ENCODE measurements at regions not wholly inside any gene's neighbourhood (a gene's known extent, or its start where the extent isn't known, plus 50 kb on each side); places are given as distances from the start of the nearest gene placed in this dataset.

DNA sequence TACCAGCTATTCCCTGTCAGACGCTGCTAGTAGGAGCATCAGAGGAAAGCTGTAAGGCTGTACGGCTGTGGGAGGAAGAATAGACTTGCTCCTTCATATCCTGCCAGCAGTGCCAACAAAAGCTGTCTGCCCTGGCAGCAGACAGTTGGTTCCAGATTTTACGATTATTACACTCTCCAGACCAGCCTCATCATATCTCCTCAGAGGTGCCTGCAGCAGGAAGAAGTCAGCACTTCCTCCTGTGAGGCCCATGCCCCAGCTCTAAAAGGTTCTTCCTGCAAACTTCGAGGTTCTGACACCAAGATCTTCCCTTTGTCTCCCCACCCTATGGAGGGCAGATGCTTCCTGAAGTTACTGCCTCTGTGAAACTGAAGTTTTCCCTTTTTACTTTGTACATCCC is 537.7 kb upstream of the PKDCC start:
- Histone ChIP-seq H3K4me3 (ENCODE audit: low read length) (no peak overlapping the region), H2AFZ (ENCODE audit: low read depth, low read length) (no peak overlapping the region), H3K9me3 (ENCODE audit: low read length) (no peaks in the 10 kb centered on the region), H3K4me1 (ENCODE audit: insufficient read depth, low read length) (no peaks in the 10 kb centered on the region), H3K36me3 (ENCODE audit: insufficient read depth, low read length) (no peaks in the 10 kb centered on the region), H3K27me3 (ENCODE audit: insufficient read depth, low read length) (no peaks in the 10 kb centered on the region)

DNA sequence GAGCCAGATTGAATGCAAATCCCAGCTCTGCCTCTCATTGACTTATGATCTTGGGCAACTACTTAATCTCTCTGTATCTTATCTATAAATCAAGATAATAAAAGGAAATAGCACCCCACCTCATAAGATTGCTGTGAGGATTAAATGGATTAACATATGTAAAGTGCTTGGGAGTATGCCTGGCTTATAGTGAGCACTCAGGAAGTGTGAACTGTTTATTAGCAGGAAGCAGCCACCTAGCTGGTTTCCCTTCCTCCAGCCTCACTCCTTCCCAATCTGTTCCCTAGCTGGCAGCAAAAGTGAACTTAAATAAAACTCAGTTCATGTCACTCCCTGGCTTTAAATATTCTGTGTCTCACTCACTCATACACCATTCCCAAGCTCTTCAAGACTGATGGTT is 526.6 kb upstream of the PKDCC start:
- H3K4me1 ChIP-seq (ENCODE audit: insufficient read depth, low read length), result no peaks in the 10 kb centered on the region
- no peaks in the 10 kb centered on the region for H3K27me3 ChIP-seq (ENCODE audit: insufficient read depth, low read length)
- no peaks in the 10 kb centered on the region for H3K36me3 ChIP-seq (ENCODE audit: insufficient read depth, low read length)
- H2AFZ ChIP-seq (ENCODE audit: low read depth, low read length), result no peak overlapping the region
- H3K9me3 ChIP-seq (ENCODE audit: low read length), result no peaks in the 10 kb centered on the region
- no peak overlapping the region for H3K4me3 ChIP-seq (ENCODE audit: low read length)

DNA sequence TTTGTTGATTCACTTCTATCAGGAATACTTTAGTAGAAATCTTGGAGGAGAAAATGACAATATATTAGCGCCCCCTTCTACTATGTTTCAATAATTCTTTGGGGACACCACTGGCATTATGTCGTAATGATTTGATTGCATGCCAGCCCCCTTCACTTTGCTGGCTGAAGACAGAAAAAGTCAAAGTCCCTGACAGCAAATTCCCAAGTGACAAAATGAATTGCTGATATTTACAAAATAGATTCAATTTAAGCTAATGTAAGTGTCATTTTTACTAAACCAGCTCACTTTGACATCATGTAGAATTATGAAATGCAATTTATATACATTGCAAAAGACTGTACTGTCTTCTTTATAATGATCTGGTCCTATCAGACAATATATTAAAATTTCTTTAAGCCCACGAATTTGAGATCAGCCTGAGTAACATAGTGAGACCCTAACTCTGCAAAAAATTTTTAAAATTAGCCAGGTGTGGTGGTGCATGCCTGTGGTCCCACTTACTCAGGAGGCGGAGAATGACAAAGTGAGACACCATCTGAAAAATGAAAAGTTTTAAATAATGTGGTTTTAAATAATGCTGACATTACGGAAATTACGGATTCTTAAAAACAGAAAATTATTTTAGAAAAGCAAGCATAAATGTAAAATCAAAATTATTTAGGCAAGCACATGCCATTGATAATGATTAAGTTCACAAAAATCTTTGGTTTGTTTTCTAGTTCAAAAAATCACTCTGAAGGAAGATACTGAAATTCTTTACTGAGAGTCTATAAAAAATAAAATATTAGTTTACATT is 520.1 kb upstream of the PKDCC start:
- Histone ChIP-seq H3K4me3 (ENCODE audit: low read length) (no peak overlapping the region), H3K27me3 (ENCODE audit: insufficient read depth, low read length) (no peaks in the 10 kb centered on the region), H3K36me3 (ENCODE audit: insufficient read depth, low read length) (no peaks in the 10 kb centered on the region), H2AFZ (ENCODE audit: low read depth, low read length) (no peak overlapping the region), H3K4me1 (ENCODE audit: insufficient read depth, low read length) (no peaks in the 10 kb centered on the region), H3K9me3 (ENCODE audit: low read length) (no peaks in the 10 kb centered on the region)

DNA sequence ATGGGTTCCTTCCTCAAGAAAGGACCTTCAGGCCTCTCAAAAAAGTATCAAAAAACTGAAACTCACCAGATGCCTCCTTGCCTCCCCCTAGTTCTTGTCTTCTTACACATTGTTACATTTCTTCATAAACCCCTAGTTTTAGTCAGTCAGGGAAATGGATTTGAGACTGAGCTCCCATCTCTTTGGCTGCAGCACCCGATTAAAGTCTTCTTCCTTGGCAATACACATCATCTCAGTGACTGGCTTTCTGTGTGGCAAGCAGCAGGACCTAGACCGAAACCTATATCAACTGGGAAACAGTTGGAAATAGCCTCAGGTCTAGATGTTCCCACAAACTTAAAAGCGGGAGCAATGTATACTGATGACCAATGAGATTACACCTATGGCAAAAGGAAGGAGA is 512.2 kb upstream of the PKDCC start:
- Histone ChIP-seq H3K9me3 (ENCODE audit: low read length) (no peaks in the 10 kb centered on the region), H3K36me3 (ENCODE audit: insufficient read depth, low read length) (no peaks in the 10 kb centered on the region), H3K27me3 (ENCODE audit: insufficient read depth, low read length) (no peaks in the 10 kb centered on the region), H3K4me3 (ENCODE audit: low read length) (no peak overlapping the region), H2AFZ (ENCODE audit: low read depth, low read length) (no peak overlapping the region), H3K4me1 (ENCODE audit: insufficient read depth, low read length) (no peaks in the 10 kb centered on the region)

DNA sequence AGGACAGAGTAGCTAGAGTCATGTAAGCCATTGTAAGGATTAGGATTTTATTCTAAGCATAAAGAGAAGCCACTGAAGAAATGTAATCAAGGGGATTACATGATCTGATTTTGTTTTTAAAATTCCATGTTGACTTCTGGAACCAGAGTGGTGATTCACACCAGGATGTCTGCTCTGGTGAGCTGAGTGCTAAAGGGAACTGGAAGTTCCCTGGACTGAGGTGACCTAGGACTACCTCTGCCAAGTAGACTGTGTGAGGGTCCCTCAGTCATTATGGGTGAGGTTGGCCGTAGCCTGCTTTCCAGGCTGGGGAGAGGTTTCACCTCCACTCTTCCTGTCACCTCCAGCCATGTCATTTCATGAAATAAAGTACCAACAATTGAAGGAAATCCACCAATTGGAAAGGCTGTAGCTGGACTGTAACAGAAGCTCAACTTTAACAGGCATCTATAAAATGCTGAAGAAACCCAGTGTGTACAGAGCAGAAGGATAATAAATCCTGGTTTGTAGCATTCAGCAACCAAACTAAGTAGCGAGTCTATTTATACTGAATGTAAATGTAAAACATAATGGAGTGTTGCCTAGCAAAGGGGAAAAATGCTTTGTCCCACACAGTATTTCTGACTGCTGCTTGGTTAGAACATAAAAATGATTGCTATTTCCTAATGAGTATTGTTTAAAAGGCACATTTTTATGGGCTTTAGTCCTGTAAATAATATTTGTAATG is 507.4 kb upstream of the PKDCC start:
- H3K36me3 ChIP-seq (ENCODE audit: insufficient read depth, low read length), result no peaks in the 10 kb centered on the region
- no peaks in the 10 kb centered on the region for H3K9me3 ChIP-seq (ENCODE audit: low read length)
- H2AFZ ChIP-seq (ENCODE audit: low read depth, low read length), result no peak overlapping the region
- no peaks in the 10 kb centered on the region for H3K27me3 ChIP-seq (ENCODE audit: insufficient read depth, low read length)
- no peak overlapping the region for H3K4me3 ChIP-seq (ENCODE audit: low read length)
- H3K4me1 ChIP-seq (ENCODE audit: insufficient read depth, low read length), result no peaks in the 10 kb centered on the region

DNA sequence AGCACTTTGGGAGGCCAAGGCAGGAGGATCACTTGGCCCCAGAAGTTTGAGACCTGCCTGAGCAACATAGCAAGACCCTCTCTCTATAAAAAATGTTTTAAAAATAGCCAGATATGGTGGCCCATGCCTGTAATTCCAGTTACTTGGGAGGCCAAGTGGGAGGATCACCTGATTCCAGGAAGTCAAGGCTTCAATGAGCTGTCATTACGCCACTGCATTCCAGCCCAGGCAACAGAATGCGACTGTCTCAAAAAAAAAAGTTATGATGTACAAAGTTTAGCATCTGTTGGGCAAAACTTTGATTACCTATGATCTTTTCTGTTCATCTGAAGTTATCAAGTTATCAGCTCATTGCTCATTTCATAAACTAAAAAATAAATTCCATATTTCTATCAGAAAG is 504.1 kb upstream of the PKDCC start:
- H3K9me3 ChIP-seq (ENCODE audit: low read length), result no peaks in the 10 kb centered on the region
- H3K4me3 ChIP-seq (ENCODE audit: low read length), result no peak overlapping the region
- no peaks in the 10 kb centered on the region for H3K4me1 ChIP-seq (ENCODE audit: insufficient read depth, low read length)
- no peaks in the 10 kb centered on the region for H3K36me3 ChIP-seq (ENCODE audit: insufficient read depth, low read length)
- no peaks in the 10 kb centered on the region for H3K27me3 ChIP-seq (ENCODE audit: insufficient read depth, low read length)
- no peak overlapping the region for H2AFZ ChIP-seq (ENCODE audit: low read depth, low read length)

DNA sequence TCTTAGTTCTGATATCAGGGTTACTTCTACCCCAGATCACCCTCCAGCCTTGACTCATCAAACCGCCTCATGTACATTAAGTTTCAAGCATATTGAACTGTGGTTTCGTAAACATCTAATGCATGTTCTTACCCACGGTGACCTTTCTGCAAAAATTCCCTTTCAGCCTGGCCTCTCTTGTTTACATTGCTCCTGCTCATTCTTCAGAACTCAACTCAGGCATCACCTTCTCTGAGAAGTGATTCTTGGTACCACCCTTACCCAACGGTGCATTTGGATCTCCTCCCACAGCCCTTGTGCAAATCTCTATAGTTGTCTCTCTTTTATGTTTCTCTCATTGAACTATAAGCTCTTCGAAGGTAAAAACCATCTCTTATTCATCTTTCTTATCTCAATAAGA is 503.1 kb upstream of the PKDCC start:
- no peaks in the 10 kb centered on the region for H3K36me3 ChIP-seq (ENCODE audit: insufficient read depth, low read length)
- H2AFZ ChIP-seq (ENCODE audit: low read depth, low read length), result no peak overlapping the region
- H3K4me1 ChIP-seq (ENCODE audit: insufficient read depth, low read length), result no peaks in the 10 kb centered on the region
- H3K27me3 ChIP-seq (ENCODE audit: insufficient read depth, low read length), result no peaks in the 10 kb centered on the region
- H3K4me3 ChIP-seq (ENCODE audit: low read length), result no peak overlapping the region
- H3K9me3 ChIP-seq (ENCODE audit: low read length), result no peaks in the 10 kb centered on the region

DNA sequence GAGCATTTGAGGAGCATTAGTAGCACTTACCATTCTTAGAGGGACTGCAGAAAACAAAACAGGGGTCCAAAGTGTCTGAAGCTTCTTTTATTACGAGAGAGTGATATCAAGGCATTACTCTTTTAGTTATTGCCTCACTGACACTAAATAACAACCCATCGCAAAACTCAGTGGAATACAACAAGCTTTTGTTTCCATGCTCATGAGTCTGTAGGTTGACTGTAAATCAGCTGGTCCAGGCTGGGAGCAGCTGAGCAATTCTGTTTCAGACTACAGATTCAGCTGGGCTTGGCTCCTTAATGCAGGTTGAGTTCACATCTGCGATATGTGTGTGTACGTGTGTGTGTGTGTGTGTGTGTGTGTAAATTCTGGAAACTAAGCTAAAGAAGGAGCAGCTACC is 501.8 kb upstream of the PKDCC start:
- H3K9me3 ChIP-seq (ENCODE audit: low read length), result no peaks in the 10 kb centered on the region
- H3K4me3 ChIP-seq (ENCODE audit: low read length), result no peak overlapping the region
- H3K27me3 ChIP-seq (ENCODE audit: insufficient read depth, low read length), result no peaks in the 10 kb centered on the region
- no peak overlapping the region for H2AFZ ChIP-seq (ENCODE audit: low read depth, low read length)
- H3K36me3 ChIP-seq (ENCODE audit: insufficient read depth, low read length), result no peaks in the 10 kb centered on the region
- H3K4me1 ChIP-seq (ENCODE audit: insufficient read depth, low read length), result no peaks in the 10 kb centered on the region

DNA sequence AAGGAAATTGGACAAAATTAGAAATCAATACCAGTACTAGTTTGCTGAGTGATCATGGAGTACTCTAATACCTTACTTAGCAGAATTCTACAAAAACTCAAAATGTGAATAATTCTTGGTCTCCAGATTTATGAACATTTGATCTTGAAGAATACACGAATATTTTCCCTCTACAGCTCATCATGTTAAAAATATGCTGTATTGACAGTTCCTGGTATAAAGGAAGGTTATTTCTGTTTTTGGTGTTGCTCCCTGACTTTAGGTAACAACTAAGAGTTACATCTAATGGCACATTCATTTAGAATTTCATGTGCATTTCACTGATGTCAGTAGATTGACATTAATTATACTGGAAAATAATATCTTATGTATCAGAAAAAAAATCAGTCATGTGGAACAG is 479.2 kb upstream of the PKDCC start:
- Histone ChIP-seq H3K27me3 (ENCODE audit: insufficient read depth, low read length) (no peaks in the 10 kb centered on the region), H3K36me3 (ENCODE audit: insufficient read depth, low read length) (no peaks in the 10 kb centered on the region), H2AFZ (ENCODE audit: low read depth, low read length) (no peak overlapping the region), H3K4me1 (ENCODE audit: insufficient read depth, low read length) (no peaks in the 10 kb centered on the region), H3K4me3 (ENCODE audit: low read length) (no peak overlapping the region), H3K9me3 (ENCODE audit: low read length) (no peaks in the 10 kb centered on the region)

DNA sequence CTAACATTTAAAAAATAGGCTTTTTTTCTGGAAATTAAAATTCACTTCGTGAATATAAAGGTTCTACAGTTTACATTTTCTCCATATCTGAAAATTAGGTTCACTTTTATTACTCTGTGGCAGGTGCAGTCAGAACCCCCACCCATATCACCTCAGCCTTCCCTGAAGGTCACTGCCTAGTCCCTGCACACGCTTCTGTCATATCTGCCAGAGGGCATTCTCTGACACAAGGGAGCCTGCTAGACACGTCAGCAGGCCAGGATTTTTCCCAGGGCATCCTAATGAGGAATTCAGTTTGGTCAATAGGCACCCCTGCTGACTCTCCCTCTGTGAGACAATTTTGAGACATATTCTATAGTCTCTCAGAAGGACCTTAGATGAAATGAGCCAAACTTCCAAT is 475.7 kb upstream of the PKDCC start:
- Histone ChIP-seq H3K36me3 (ENCODE audit: insufficient read depth, low read length) (no peaks in the 10 kb centered on the region), H3K27me3 (ENCODE audit: insufficient read depth, low read length) (no peaks in the 10 kb centered on the region), H3K9me3 (ENCODE audit: low read length) (no peaks in the 10 kb centered on the region), H3K4me1 (ENCODE audit: insufficient read depth, low read length) (no peaks in the 10 kb centered on the region), H2AFZ (ENCODE audit: low read depth, low read length) (no peak overlapping the region), H3K4me3 (ENCODE audit: low read length) (no peak overlapping the region)

DNA sequence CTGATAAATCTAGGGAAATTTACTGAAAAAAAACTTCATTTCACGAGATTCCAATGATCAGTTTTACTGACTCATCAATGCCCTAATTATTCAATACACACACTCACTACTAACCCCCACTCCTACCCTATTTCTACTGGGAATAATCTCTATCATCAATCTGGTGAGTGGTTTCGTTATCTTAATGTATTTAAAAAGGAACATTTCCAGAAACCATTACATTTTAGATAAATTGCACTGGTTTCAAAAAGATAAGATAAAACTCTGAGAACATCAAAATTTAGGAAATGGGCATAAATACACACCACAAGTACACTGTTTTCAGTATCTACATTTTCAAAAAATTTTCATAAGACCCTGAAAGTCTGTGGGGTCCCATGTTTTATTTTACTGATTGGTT is 471.4 kb upstream of the PKDCC start:
- no peaks in the 10 kb centered on the region for H3K4me1 ChIP-seq (ENCODE audit: insufficient read depth, low read length)
- H3K4me3 ChIP-seq (ENCODE audit: low read length), result no peak overlapping the region
- H3K27me3 ChIP-seq (ENCODE audit: insufficient read depth, low read length), result no peaks in the 10 kb centered on the region
- H3K36me3 ChIP-seq (ENCODE audit: insufficient read depth, low read length), result no peaks in the 10 kb centered on the region
- no peak overlapping the region for H2AFZ ChIP-seq (ENCODE audit: low read depth, low read length)
- H3K9me3 ChIP-seq (ENCODE audit: low read length), result no peaks in the 10 kb centered on the region

DNA sequence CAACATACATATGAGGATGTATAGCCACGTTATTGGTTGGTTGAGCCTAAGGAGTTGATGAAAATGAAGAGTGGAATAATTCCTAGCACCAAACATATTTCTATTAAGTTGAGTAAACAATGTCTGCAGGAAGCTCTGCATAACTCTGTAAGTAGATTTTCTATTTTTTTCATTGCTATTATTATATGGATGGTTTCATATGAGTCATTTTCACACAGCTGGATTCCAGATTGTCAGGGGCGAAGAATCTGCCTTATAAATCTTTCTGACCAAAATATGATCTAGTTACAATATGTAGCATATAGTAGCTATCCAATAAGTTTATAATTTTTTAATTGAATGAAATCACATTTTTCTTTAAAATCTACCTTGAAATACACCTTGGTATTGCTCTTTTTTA is 468.0 kb upstream of the PKDCC start:
- no peaks in the 10 kb centered on the region for H3K36me3 ChIP-seq (ENCODE audit: insufficient read depth, low read length)
- H3K4me3 ChIP-seq (ENCODE audit: low read length), result no peak overlapping the region
- no peaks in the 10 kb centered on the region for H3K4me1 ChIP-seq (ENCODE audit: insufficient read depth, low read length)
- no peak overlapping the region for H2AFZ ChIP-seq (ENCODE audit: low read depth, low read length)
- no peaks in the 10 kb centered on the region for H3K27me3 ChIP-seq (ENCODE audit: insufficient read depth, low read length)
- no peaks in the 10 kb centered on the region for H3K9me3 ChIP-seq (ENCODE audit: low read length)

DNA sequence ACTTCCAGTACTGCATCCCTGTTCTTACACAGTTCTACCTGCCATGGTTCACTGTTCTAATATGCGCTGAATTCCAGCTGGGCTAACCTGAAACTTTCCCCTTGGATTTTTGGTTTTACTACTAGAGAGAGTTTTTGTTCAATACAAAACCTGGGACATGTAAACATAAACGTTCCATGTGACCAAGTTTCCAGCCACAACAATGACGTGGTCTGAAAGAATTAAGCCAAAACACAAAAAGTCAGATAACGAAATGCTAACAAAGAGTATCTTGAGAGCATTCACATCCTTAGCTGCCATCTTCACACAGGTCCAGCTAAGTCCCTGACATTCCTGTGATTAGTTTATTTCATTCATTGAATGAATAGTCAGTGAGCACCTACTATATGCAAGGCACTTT is 467.0 kb upstream of the PKDCC start:
- Histone ChIP-seq H3K27me3 (ENCODE audit: insufficient read depth, low read length) (no peaks in the 10 kb centered on the region), H3K9me3 (ENCODE audit: low read length) (no peaks in the 10 kb centered on the region), H3K4me3 (ENCODE audit: low read length) (no peak overlapping the region), H3K36me3 (ENCODE audit: insufficient read depth, low read length) (no peaks in the 10 kb centered on the region), H3K4me1 (ENCODE audit: insufficient read depth, low read length) (no peaks in the 10 kb centered on the region), H2AFZ (ENCODE audit: low read depth, low read length) (no peak overlapping the region)

DNA sequence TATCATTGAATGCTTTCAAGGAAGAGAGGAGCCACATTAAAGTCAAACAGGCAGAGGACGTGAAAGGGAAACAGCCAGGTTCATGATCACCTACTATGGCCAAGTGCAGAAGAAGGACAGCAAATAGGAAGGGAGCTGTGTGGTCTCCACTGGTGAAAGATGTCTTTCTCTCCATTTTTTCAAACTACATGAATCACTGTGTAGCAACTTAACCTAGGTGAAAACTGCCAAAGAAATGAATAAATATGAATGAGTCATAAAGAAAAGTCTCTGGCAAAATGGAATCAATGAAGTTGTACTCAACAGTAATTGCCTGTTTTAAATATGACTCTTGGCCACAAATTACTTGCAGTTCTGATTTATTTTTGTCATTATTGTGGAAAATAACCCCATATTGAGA is 452.6 kb upstream of the PKDCC start:
- Histone ChIP-seq H3K9me3 (ENCODE audit: low read length) (no peaks in the 10 kb centered on the region), H3K27me3 (ENCODE audit: insufficient read depth, low read length) (no peaks in the 10 kb centered on the region), H3K4me1 (ENCODE audit: insufficient read depth, low read length) (no peaks in the 10 kb centered on the region), H2AFZ (ENCODE audit: low read depth, low read length) (no peak overlapping the region), H3K36me3 (ENCODE audit: insufficient read depth, low read length) (no peaks in the 10 kb centered on the region), H3K4me3 (ENCODE audit: low read length) (no peak overlapping the region)
